Neural crest cell (in vitro differentiated cells): ENCODE measurements at regions not wholly inside any gene's neighbourhood (a gene's known extent, or its start where the extent isn't known, plus 50 kb on each side); places are given as distances from the start of the nearest gene placed in this dataset.

Source experiments
- DNase-seq: peaks from one replicate; pipeline ENCODE4 v3.0.0; 2021; ENCODE audit warnings: low read depth, mixed read lengths, low spot score
- H3K27ac Mint-ChIP-seq: one replicate; pipeline ENCODE4 v1.8.0; 2021; ENCODE audit warnings: mild to moderate bottlenecking, mixed read lengths; ENCODE audit not compliant: unreplicated experiment
- H3K27me3 Mint-ChIP-seq: 2 replicates; pipeline ENCODE4 v1.8.0; 2021; ENCODE audit warnings: low read depth, mild to moderate bottlenecking, mixed read lengths
- H3K36me3 Mint-ChIP-seq: 2 replicates; pipeline ENCODE4 v1.8.0; 2021; ENCODE audit warnings: low read depth, mild to moderate bottlenecking, mixed read lengths
- H3K4me1 Mint-ChIP-seq: 2 replicates; pipeline ENCODE4 v1.8.0; 2021; ENCODE audit warnings: mixed read lengths
- H3K4me3 Mint-ChIP-seq: one replicate; pipeline ENCODE4 v1.8.0; 2021; ENCODE audit warnings: mild to moderate bottlenecking, mixed read lengths
- H3K9me3 Mint-ChIP-seq: 2 replicates; pipeline ENCODE4 v1.8.0; 2021; ENCODE audit warnings: mixed read lengths
- CTCF ChIP-seq: fragments of 200-600 bp; sonication (generic); conservative IDR thresholded peaks from 2 replicates; pipeline ENCODE4 v1.5.0; 2021; ENCODE audit warnings: antibody characterized with exemption, mild to moderate bottlenecking

GRCh38 chr13:50456111-50456510, 387.4 kb downstream of the DLEU7 start:
- Mint-ChIP-seq H3K27me3 (no peaks in the 10 kb centered on the region), H3K36me3 (no peaks in the 10 kb centered on the region)
- TF ChIP-seq CTCF = no peak

DNA sequence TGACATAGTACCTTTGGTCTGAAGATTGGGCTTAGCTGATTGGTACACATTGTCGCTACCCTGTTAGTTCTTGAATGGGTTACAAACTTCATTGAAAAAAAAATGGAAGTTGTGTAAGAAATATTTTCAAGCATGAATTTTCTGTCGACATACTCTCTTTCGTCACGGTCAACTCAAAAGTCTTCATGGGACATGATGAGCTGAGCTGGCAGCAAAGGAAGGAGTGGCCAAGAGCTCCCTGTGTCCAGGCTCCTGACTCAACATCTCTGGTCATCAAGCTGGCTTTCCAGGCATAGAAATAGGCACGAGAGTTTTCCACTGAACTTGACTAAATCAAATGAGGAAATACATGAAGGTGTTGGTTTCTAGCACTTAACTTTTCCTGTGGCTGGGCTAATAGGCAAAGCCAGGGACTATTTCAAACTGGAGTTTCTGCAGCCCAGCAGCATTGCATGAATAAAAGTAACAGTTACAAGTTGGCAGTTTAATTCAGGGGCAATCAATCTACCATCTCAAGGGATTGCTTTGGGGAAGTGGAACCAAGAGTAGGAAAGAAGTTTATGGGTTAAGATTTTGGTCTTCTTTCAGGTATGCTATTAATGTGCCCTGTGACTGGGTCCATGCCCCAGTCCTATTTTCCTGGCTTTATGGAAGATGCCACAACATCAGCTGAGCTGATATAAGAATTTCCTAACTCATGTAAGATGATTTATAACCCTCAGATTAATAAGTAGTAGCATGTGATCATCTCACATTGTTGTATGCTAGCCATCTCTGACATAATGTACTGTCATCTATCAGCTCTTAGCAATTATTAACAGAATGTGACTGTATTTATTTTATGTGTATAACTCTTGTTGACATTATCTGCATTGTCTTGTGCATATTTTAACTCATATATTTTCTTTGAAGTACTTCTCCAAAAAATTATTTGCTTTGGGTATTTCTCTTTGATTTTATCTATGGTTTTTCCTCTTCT, 385.8 kb downstream of the DLEU7 start:
- no peak for DNase-seq
- no peaks in the 10 kb centered on the region for H3K4me1 Mint-ChIP-seq
- H3K27ac Mint-ChIP-seq = no peak overlapping the region
- no peaks in the 10 kb centered on the region for H3K27me3 Mint-ChIP-seq
- H3K4me3 Mint-ChIP-seq = no peak overlapping the region
- H3K9me3 Mint-ChIP-seq = no peaks in the 10 kb centered on the region
- no peak for TF ChIP-seq CTCF
- no peaks in the 10 kb centered on the region for H3K36me3 Mint-ChIP-seq

More at GRCh38 chr13:50456111-50456510, 387.4 kb downstream of the DLEU7 start:
- Mint-ChIP-seq H3K27ac (no peak overlapping the region), H3K9me3 (no peaks in the 10 kb centered on the region), H3K4me1 (no peaks in the 10 kb centered on the region), H3K4me3 (no peak overlapping the region)
- no peak for DNase-seq

DNA sequence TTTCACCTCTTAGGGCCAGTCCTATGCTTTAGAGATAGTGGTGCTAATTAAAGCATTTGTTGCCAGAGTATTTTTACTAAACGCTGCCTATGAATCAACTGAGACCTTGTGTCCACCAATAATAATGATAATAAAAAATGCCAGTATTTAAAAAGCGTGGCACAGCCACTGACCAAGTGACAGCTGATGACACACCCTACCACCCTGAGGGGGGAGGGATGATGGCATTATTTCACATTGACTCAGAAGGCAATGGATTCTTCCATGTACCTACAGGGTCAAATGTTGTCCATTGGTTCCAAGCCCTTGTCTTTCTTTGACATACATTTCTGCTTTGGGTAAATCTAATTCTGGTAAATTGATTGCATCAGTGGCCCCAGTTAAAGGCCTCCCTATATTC, 384.4 kb downstream of the DLEU7 start:
- H3K27ac Mint-ChIP-seq = no peak overlapping the region
- no peaks in the 10 kb centered on the region for H3K9me3 Mint-ChIP-seq
- TF ChIP-seq CTCF = no peak
- no peak for DNase-seq
- H3K4me3 Mint-ChIP-seq = no peak overlapping the region
- no peaks in the 10 kb centered on the region for H3K27me3 Mint-ChIP-seq
- H3K36me3 Mint-ChIP-seq = no peaks in the 10 kb centered on the region
- no peaks in the 10 kb centered on the region for H3K4me1 Mint-ChIP-seq

GRCh38 chr13:50459658-50460057, 383.8 kb downstream of the DLEU7 start:
- no peaks in the 10 kb centered on the region for H3K4me1 Mint-ChIP-seq
- no peak overlapping the region for H3K27ac Mint-ChIP-seq
- DNase-seq = no peak
- no peaks in the 10 kb centered on the region for H3K27me3 Mint-ChIP-seq
- no peak for TF ChIP-seq CTCF
- no peaks in the 10 kb centered on the region for H3K9me3 Mint-ChIP-seq
- H3K36me3 Mint-ChIP-seq = no peaks in the 10 kb centered on the region
- no peak overlapping the region for H3K4me3 Mint-ChIP-seq

DNA sequence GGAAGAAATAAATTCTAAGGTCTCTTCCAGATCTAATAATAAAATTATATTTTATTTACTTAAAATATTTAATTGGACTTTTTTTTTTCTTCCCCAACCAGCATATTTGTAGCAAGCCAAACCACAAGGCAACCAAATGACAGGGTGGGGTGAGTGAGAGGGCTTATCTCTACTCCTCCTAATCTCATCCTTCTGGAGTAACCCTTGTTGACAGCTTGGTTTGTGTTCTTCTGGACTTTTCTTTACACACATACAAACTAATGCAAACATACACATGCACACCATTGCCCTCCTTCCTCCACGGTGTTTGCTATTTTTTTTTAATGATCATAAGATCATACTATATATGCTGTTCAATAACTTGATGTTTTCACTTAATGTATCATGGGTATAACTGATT, 383.1 kb downstream of the DLEU7 start:
- no peak overlapping the region for H3K4me3 Mint-ChIP-seq
- DNase-seq = no peak
- H3K4me1 Mint-ChIP-seq = no peaks in the 10 kb centered on the region
- H3K9me3 Mint-ChIP-seq = no peaks in the 10 kb centered on the region
- no peak for TF ChIP-seq CTCF
- no peaks in the 10 kb centered on the region for H3K27me3 Mint-ChIP-seq
- no peak overlapping the region for H3K27ac Mint-ChIP-seq
- no peaks in the 10 kb centered on the region for H3K36me3 Mint-ChIP-seq
